H9 (cell line): ENCODE measurements at regions not wholly inside any gene's neighbourhood (a gene's known extent, or its start where the extent isn't known, plus 50 kb on each side); places are given as distances from the start of the nearest gene placed in this dataset.
A peak's percentile ranks its signal among the peaks of the same experiment; 100 is the strongest.

Experiments used
- DNase-seq: peaks from one replicate; pipeline ENCODE4 v3.0.0-alpha.2; 2017
- H2AFZ ChIP-seq: one replicate; pipeline ENCODE4 v1.6.1; 2013; ENCODE audit warnings: mild to moderate bottlenecking, low read length, control low read depth, moderate library complexity
- H2AK5ac ChIP-seq: 2 replicates; pipeline ENCODE4 v1.6.1; 2013; ENCODE audit warnings: low read length, control low read depth, mixed read lengths; ENCODE audit not compliant: insufficient read length
- H2BK120ac ChIP-seq: one replicate; pipeline ENCODE4 v1.6.1; 2013; ENCODE audit warnings: low read depth, mild to moderate bottlenecking, low read length, control low read depth, inconsistent platforms; ENCODE audit not compliant: poor library complexity, severe bottlenecking
- H2BK12ac ChIP-seq: 2 replicates; pipeline ENCODE4 v1.6.1; 2013; ENCODE audit warnings: low read length, control low read depth, mixed read lengths, low read depth; ENCODE audit not compliant: insufficient read length
- H2BK15ac ChIP-seq: 2 replicates; pipeline ENCODE4 v1.6.1; 2013; ENCODE audit warnings: low read depth, low read length, control low read depth
- H2BK20ac ChIP-seq: one replicate; pipeline ENCODE4 v1.6.1; 2013; ENCODE audit warnings: low read depth, mild to moderate bottlenecking, low read length, control low read depth, inconsistent platforms; ENCODE audit not compliant: poor library complexity, severe bottlenecking
- H2BK5ac ChIP-seq: 2 replicates; pipeline ENCODE4 v1.6.1; 2013; ENCODE audit warnings: low read length, control low read depth, mixed read lengths; ENCODE audit not compliant: insufficient read length
- H3K14ac ChIP-seq: 2 replicates; pipeline ENCODE4 v1.6.1; 2013; ENCODE audit warnings: low read length, control low read depth; ENCODE audit not compliant: insufficient read depth
- H3K18ac ChIP-seq: 2 replicates; pipeline ENCODE4 v1.6.1; 2013; ENCODE audit warnings: low read depth, mild to moderate bottlenecking, mixed read lengths, low read length, control low read depth; ENCODE audit not compliant: insufficient read length
- H3K23ac ChIP-seq: 2 replicates; pipeline ENCODE4 v1.6.1; 2013; ENCODE audit warnings: low read length, control low read depth, mixed read lengths, low read depth; ENCODE audit not compliant: insufficient read length
- H3K23me2 ChIP-seq: 2 replicates; pipeline ENCODE4 v1.6.1; 2013; ENCODE audit warnings: low read depth, mild to moderate bottlenecking, mixed read lengths, low read length, control low read depth; ENCODE audit not compliant: insufficient read length, poor library complexity, severe bottlenecking
- H3K27ac ChIP-seq: 2 replicates; pipeline ENCODE4 v1.5.1; 2013; ENCODE audit warnings: low read length, control low read depth, mixed read lengths, low read depth; ENCODE audit not compliant: insufficient read length
- H3K27me3 ChIP-seq: 2 replicates; pipeline ENCODE4 v1.6.1; 2013; ENCODE audit warnings: low read length, control low read depth, inconsistent platforms; ENCODE audit not compliant: insufficient read depth
- H3K4ac ChIP-seq: 2 replicates; pipeline ENCODE4 v1.6.1; 2013; ENCODE audit warnings: low read depth, mild to moderate bottlenecking, control low read depth, inconsistent platforms, low read length, moderate library complexity
- H3K4me1 ChIP-seq: 2 replicates; pipeline ENCODE4 v1.6.1; 2013; ENCODE audit warnings: low read length, control low read depth, inconsistent platforms; ENCODE audit not compliant: insufficient read depth
- H3K4me2 ChIP-seq: 2 replicates; pipeline ENCODE4 v1.6.1; 2013; ENCODE audit warnings: low read length, control low read depth, mixed read lengths; ENCODE audit not compliant: insufficient read length, insufficient read depth
- H3K56ac ChIP-seq: 2 replicates; pipeline ENCODE4 v1.6.1; 2013; ENCODE audit warnings: low read depth, mild to moderate bottlenecking, mixed read lengths, low read length, control low read depth; ENCODE audit not compliant: insufficient read length
- H3K79me1 ChIP-seq: 2 replicates; pipeline ENCODE4 v1.6.1; 2013; ENCODE audit warnings: low read depth, mild to moderate bottlenecking, moderate library complexity, low read length, control low read depth, inconsistent platforms; ENCODE audit not compliant: insufficient read depth, poor library complexity, severe bottlenecking
- H3K79me2 ChIP-seq: 2 replicates; pipeline ENCODE4 v1.6.1; 2013; ENCODE audit warnings: low read length, control low read depth, inconsistent platforms; ENCODE audit not compliant: insufficient read depth
- H3K9ac ChIP-seq: 2 replicates; pipeline ENCODE4 v1.6.1; 2013; ENCODE audit warnings: low read length, control low read depth, mixed read lengths; ENCODE audit not compliant: insufficient read length; ENCODE audit errors: extremely low read depth
- H3K9me3 ChIP-seq: one replicate; pipeline ENCODE4 v1.6.1; 2013; ENCODE audit warnings: low read depth, low read length, inconsistent platforms; ENCODE audit not compliant: control insufficient read depth
- H3T11ph ChIP-seq: one replicate; pipeline ENCODE4 v1.6.1; 2013; ENCODE audit warnings: mild to moderate bottlenecking, low read length, control low read depth, inconsistent platforms
- H4K20me1 ChIP-seq: one replicate; pipeline ENCODE4 v1.6.1; 2013; ENCODE audit not compliant: control insufficient read depth, insufficient read length, insufficient read depth
- H4K5ac ChIP-seq: 2 replicates; pipeline ENCODE4 v1.6.1; 2013; ENCODE audit warnings: low read depth, mild to moderate bottlenecking, mixed read lengths, low read length, control low read depth; ENCODE audit not compliant: insufficient read length
- H4K8ac ChIP-seq: replicated peaks from 2 replicates; pipeline ENCODE4 v1.6.1; 2013; ENCODE audit warnings: low read length, control low read depth, mixed read lengths, low read depth; ENCODE audit not compliant: insufficient read length
- H4K91ac ChIP-seq: 2 replicates; pipeline ENCODE4 v1.6.1; 2013; ENCODE audit warnings: low read depth, mild to moderate bottlenecking, moderate library complexity, mixed read lengths, low read length, control low read depth; ENCODE audit not compliant: insufficient read length
- H3K27ac Mint-ChIP-seq, 3 experiments: 2 replicates in 2 of 3; 3 replicates in 1 of 3; pipeline ENCODE4 v1.8.0; 2020 to 2021; ENCODE audit warnings: mixed read lengths in 3 of 3, mild to moderate bottlenecking in 1 of 3, moderate library complexity in 1 of 3
- H3K27me3 Mint-ChIP-seq: 2 replicates; pipeline ENCODE4 v1.8.0; 2021; ENCODE audit warnings: low read depth, mild to moderate bottlenecking, moderate library complexity, mixed read lengths
- H3K36me3 Mint-ChIP-seq, 3 experiments: 2 replicates in 2 of 3; 3 replicates in 1 of 3; pipeline ENCODE4 v1.8.0; 2020 to 2021; ENCODE audit warnings: low read depth in 3 of 3, mixed read lengths in 3 of 3; ENCODE audit not compliant: insufficient read depth in 1 of 3
- H3K4me1 Mint-ChIP-seq, 2 experiments: 2 replicates each; pipeline ENCODE4 v1.8.0; 2020; ENCODE audit warnings: mixed read lengths in 2 of 2
- H3K4me3 Mint-ChIP-seq, 2 experiments: 2 replicates in 1 of 2; 3 replicates in 1 of 2; pipeline ENCODE4 v1.8.0; 2020 to 2021; ENCODE audit warnings: mild to moderate bottlenecking in 2 of 2, mixed read lengths in 2 of 2, moderate library complexity in 1 of 2
- H3K9me3 Mint-ChIP-seq, 2 experiments: 2 replicates in 1 of 2; 3 replicates in 1 of 2; pipeline ENCODE4 v1.8.0; 2020; ENCODE audit warnings: mild to moderate bottlenecking in 2 of 2, mixed read lengths in 2 of 2, moderate library complexity in 1 of 2
- CTCF ChIP-seq: fragments of 200-600 bp; sonication (generic); conservative IDR thresholded peaks from 3 replicates; pipeline ENCODE4 v1.8.0; 2021; ENCODE audit warnings: antibody characterized with exemption, mild to moderate bottlenecking
- WGBS: extraction: QIAGEN DNeasy Blood & Tissue Kit; methylation state at CpG from one replicate; pipeline ENCODE4 v1.1.7; 2013; ENCODE audit warnings: missing lambda C conversion rate, low lambda C conversion rate, mixed read lengths; ENCODE audit not compliant: insufficient read length; ENCODE audit errors: extremely low coverage; 5-methylcytosine and 5-hydroxymethylcytosine counted together

- H3K4me1 Mint-ChIP-seq: peaks cover 14% of the 10 kb centered on the region in 2 experiments
- H3K27ac Mint-ChIP-seq: peak overlapping the region in 2 of 3 experiments; percentile 41 to 42; a peak in 2 of 7 replicates
- H3K14ac ChIP-seq: no peak overlapping the region
- H3K36me3 Mint-ChIP-seq: peaks cover 0 to 5% (median 0%) of the 10 kb centered on the region in 3 experiments; a peak in 2 of 7 replicates
- WGBS: no CpG with 5 or more reads among the region's 5 CpGs
- H4K20me1 ChIP-seq: no peaks in the 10 kb centered on the region
- H3K9me3 Mint-ChIP-seq: peaks cover 3 to 5% of the 10 kb centered on the region in 2 experiments; a peak in 2 of 5 replicates
- peak overlapping the region; percentile 17 for H3T11ph ChIP-seq
- no peak overlapping the region for H4K8ac ChIP-seq
- no peaks in the 10 kb centered on the region for H3K79me2 ChIP-seq
- H3K23me2 ChIP-seq: no peaks in the 10 kb centered on the region
- H3K79me1 ChIP-seq: no peaks in the 10 kb centered on the region
- H3K9me3 ChIP-seq: no peaks in the 10 kb centered on the region
- H2BK5ac ChIP-seq: no peak overlapping the region
- no peaks in the 10 kb centered on the region for H3K27me3 Mint-ChIP-seq
- no peak overlapping the region for H2BK20ac ChIP-seq
- H3K27ac ChIP-seq: no peak overlapping the region
- no peak overlapping the region for H4K5ac ChIP-seq
- H3K27me3 ChIP-seq: no peaks in the 10 kb centered on the region
- no peak for DNase-seq
- H3K4me2 ChIP-seq: no peak overlapping the region
- no peak for TF ChIP-seq CTCF
- no peak overlapping the region for H3K4me3 Mint-ChIP-seq
- H3K23ac ChIP-seq: no peak overlapping the region
- H4K91ac ChIP-seq: no peak overlapping the region
- no peak overlapping the region for H2AK5ac ChIP-seq
- no peak overlapping the region for H3K18ac ChIP-seq
- no peak overlapping the region for H3K4ac ChIP-seq
- H2BK15ac ChIP-seq: no peak overlapping the region
- H3K4me1 ChIP-seq: no peaks in the 10 kb centered on the region; the same call in 1 of the 2 replicates
- H3K9ac ChIP-seq: no peak overlapping the region
- H2BK120ac ChIP-seq: no peak overlapping the region
- H2AFZ ChIP-seq: no peak overlapping the region
- H3K56ac ChIP-seq: no peak overlapping the region
- H2BK12ac ChIP-seq: no peak overlapping the region
Measured at GRCh38 chr9:4927701-4928100, 57.4 kb upstream of the JAK2 start.
